ENCODE measurements at regions not wholly inside any gene's neighbourhood (a gene's known extent, or its start where the extent isn't known, plus 50 kb on each side); places are given as distances from the start of the nearest gene placed in this dataset.

DNA sequence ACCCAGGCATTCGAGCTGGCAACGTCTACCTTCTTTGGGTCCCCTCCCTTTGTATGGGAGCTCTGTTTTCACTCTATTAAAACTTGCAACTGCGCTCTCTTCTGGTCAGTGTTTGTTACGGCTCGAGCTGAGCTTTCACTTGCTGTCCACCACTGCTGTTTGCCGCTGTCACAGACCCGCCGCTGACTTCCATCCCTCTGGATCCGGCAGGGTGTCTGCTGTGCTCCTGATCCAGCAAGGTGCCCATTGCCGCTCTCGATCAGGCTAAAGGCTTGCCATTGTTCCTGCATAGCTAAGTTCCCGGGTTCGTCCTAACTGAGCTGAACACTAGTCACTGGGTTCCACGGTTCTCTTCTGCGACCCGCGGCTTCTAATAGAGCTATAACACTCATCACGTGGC lies 183.5 kb upstream of the GALNTL6 start:
- no peak for DNase-seq

- DNase-seq = no peak
These were observed 184.0 kb upstream of the GALNTL6 start for GRCh38 chr4:171629182-171629581.

DNA sequence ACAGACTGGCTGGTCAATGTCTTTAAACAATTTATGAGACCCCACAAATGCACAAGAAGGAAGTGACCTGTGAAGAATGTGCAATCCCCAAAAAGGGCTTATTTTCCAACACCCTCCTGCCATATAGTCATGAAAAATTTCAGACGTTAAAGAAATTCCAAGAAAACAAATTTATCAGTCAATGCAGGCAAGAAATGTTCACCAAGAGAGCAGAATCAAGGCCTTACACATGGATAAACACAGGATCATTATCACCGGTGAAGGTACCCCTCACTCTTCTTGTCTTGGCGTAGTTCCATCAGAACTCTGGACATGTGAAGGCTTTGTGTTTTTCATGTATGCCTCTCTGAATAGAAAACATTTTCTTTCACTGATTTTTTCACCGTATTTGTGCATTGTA lies 186.7 kb upstream of the GALNTL6 start:
- DNase-seq = no peak

- no peak for DNase-seq
These were observed 190.5 kb upstream of the GALNTL6 start for GRCh38 chr4:171622729-171623128.

DNA sequence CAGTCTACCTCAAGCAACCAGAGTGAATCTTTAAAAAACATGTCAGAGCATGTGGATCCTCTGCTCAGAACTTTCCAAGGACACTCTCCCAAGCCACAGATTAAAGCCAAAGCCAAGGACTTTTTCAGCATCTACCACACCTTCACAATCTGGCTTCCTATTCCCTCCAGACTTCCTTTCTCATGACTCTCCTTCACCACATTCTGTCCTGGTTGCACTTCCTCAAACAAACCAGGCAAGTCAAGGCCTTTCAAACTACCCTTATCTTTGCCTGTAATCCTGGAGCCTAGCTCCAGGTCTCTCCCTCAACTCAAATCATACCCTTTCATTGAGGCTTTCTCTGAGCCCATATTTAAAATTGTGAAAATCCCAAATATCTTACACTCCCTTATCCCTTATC lies 191.6 kb upstream of the GALNTL6 start:
- no peak for DNase-seq

- DNase-seq = no peak
These were observed 200.3 kb upstream of the GALNTL6 start for GRCh38 chr4:171612907-171613306.

DNA sequence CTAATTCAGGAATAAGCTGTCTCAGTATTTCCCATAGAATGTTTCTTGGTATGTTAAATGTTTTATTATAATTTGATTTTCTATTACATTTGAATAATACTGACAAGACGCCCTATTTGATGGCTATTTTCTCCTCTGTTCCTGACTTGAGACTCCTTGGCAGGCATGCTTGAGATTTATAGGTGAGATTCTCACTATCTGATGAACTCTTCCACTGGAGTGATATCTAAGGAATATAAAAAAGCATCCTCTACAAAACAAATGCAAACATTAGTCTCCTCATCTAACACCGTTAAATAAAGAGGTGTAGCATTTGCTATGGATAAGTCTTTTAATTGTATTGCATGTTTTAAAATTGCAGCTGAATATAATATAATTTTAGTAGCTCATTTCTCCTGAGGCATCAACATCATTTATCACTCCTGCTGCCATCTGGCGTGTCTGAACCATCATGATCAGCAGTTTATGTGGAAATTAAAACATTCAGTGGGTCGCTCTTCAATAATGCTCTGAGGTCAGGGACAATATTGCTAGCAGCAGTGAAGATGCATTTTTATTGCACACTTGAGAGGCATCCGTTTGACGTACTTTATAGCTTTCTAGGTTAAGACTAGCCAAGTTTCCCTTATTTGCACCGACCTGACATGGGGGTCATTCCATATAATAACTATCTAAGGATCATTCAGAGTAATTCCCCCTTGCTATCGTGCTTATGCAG lies 210.4 kb upstream of the GALNTL6 start:
- DNase-seq = no peak

- DNase-seq = no peak
These were observed 212.1 kb upstream of the GALNTL6 start for GRCh38 chr4:171601091-171601490.

GRCh38 chr4:171599628-171600027 lies 213.6 kb upstream of the GALNTL6 start:
- DNase-seq = no peak

- no peak for DNase-seq
These were observed 218.9 kb upstream of the GALNTL6 start for GRCh38 chr4:171594293-171594692.

DNA sequence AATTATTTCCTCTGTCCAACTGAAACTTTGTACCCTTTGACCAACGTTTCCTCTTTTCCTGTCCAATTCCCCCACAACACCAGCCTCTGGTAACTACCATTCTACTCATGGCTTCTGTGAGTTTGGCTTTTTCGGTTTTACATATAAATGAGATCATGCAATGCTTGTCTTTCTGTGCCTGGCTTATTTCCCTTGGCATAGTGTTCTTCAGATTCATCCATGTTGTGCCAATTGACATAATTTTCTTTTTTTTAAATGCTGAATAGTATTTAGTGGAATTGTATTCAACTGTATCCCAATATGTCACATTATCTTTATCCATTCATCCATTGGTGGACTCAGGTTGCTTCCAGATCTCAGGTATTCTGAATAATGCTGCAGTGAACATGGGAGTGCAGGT lies 222.5 kb upstream of the GALNTL6 start:
- DNase-seq = no peak

GRCh38 chr4:171588764-171589163 lies 224.4 kb upstream of the GALNTL6 start:
- no peak for DNase-seq

GRCh38 chr4:171588051-171588545 lies 225.1 kb upstream of the GALNTL6 start:
- no peak for DNase-seq

DNA sequence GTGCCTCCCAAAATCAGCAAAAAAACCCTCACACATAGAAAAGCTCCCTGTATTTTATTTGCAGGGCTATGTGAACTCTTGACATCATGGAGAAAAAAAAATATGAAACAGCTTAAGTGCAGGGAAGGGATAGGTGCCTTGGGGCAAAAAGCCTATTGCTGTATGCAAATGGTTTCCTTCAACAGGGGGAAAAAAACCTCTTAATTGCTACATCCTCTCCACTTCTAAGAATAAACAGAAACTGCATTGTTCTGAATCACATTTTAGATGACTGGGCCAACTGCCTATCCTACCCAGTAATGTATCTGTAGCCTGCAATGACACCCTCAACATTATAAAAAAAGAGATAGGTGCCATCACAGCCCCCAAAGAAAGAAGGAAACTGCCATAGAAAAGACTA lies 229.4 kb upstream of the GALNTL6 start:
- no peak for DNase-seq

DNA sequence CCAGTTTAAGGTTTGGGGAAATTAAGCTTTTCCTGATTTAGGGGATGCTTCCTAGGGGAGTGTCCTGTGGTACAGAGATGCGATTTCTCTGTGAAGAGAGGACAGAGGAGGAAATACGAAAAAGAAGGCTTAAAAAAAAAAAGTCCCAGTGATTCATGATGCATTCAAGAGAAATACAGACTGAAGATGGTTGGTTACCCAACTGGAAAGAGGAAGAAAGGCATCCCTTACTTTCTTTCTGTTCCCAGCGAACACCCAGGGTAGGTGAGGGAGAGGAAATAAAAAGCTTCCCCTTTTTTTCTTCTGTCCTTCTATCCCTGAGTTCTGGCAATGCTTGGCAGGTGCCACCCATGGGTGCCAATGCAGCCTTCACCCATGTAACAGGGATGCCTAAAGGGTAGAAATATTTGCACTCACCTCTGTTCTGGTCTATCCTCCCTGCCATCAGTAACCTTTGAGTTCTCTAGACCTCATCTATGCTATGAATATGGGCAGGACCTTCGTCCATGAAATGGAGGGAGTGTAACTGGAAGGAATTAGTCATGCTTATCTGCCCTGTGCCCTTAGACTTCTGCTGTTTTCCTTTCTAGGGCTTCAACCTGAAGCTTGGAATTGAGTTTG lies 230.1 kb upstream of the GALNTL6 start:
- no peak for DNase-seq

DNA sequence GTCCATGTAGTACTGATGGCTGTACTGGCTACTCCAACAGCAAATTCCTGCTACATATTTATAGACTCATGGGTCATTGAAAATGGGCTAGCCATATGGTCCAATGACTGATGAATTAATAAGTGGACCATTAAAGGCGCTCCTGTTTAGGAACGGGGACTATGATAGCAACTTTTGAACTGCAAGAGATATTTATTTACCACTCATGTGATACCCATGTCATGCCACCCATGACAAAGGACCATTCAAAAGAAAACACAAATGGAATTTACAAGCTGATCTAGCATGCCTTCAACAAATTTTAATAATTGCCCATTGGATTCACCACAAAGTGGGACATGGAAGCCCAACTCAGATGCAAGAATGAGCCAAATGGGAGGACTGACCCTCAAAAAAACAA lies 240.0 kb upstream of the GALNTL6 start:
- DNase-seq = no peak

DNA sequence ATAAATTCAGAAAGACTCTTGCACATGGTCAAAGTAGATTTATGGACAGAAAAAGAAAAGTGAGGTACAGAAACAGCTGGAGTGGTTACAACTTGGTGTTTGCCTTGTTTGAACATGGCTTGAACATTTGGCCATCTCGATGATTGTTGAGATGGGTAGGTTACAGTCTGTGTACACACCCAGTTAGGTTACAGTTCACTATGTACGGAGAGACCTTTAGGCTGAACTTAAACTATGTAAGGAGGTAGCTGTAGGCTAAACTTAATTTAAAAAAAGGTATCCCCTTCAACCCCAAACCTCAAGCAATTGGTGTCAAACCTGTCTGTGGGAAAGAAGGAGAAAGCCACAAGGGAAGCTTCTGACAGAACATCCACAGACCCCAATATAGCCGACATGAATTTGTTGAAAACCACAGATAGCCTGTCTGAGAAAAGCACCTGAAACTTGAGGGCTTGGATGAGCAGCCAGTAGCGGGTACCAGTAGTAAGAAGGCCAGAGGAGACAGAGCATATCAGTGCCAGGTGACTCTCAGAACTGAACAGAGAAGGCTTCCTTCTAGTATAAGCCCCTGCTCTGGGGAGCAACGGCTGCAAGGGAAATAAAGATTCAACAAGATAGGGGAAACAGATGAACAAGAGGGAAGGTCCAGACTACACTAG lies 247.9 kb upstream of the GALNTL6 start:
- no peak for DNase-seq

DNA sequence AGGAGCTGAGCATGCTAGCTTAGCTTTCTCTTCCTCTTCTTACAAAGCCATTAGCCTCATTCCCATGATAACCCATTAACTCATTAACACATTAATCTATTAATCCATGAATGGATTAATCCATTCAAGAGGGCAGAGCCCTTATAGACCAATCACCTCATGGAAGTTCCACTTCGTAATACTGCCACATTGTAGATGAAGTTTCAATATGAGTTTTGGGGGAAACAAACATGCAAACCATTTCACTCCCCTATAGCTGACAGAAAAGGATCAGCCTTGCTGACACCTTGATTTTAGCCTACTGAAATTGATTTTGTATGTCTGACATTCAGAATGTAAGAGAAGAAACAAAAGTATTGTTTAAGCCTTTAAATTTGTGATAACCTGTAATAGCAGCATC lies 251.8 kb upstream of the GALNTL6 start:
- DNase-seq = no peak

DNA sequence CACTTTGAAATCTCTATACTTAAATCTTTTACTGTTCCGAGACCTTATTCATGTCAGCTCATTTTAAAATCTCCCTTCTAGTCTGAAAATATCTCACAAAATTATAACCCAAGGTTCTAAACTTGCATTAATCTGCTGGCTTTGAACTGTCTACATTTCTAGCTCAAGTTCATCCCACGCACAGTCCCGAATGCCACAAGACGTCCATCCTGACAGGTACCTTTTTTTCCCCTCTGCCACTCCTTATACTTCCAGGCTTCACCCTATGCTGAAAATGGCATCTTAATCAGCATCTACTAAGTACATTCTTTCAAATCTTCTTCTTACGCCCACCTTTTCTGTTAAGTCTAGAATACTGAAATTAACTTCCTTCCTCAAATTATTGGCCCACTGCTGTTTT lies 259.2 kb upstream of the GALNTL6 start:
- no peak for DNase-seq

- DNase-seq = no peak
These were observed 270.6 kb upstream of the GALNTL6 start for GRCh38 chr4:171542640-171543039.

GRCh38 chr4:171538601-171539100 lies 274.6 kb upstream of the GALNTL6 start:
- no peak for DNase-seq

DNA sequence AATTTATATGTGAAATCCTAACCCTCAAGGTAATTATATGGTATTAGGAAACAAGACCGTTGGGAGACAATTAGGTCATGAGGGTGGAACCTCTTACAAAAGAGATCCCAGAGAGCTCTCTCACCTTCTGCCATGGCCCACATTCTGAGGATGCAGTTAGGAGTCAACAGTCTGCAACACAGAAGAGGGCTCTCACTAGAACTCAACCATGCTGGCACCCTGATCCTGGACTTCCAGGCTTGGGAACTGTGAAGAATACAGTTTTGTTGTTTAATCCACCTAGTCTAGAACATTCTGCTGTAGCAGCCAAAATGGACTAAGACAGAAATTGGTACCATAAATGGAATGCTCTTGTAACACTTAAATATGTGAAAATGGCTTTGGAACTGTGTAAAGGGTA lies 278.8 kb upstream of the GALNTL6 start:
- DNase-seq = no peak

- no peak for DNase-seq
These were observed 280.2 kb upstream of the GALNTL6 start for GRCh38 chr4:171532968-171533367.

GRCh38 chr4:171524903-171525302 lies 288.3 kb upstream of the GALNTL6 start:
- no peak for DNase-seq

All from AML-193 (cell line).